GM18858 (cell line): ENCODE measurements at regions not wholly inside any gene's neighbourhood (a gene's known extent, or its start where the extent isn't known, plus 50 kb on each side); places are given as distances from the start of the nearest gene placed in this dataset.

Source experiments
- ATAC-seq: cut with Tn5 transposase; IDR thresholded peaks from one replicate; pipeline ENCODE4 v1.9.1; 2021; ENCODE audit not compliant: unreplicated experiment

DNA sequence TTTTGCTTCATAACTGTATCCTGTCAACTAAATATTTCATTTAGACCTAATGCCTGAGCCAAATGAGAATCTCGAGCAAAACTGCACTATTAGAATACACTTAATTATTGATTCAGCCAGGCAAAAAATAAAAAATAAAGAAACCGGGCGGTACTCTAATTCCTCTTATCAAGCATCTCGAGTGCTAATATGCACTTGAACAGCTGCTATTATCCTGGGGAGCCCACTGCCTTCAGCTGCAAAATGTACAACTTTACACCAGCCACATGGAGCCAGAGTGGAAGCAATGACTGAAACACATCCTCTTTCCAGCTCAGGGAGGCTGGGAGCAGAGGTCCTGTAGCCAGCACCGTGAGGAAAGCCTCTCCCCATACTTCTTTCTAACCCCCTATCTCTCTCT is 390.0 kb upstream of the CADM1 start:
- no peak for ATAC-seq

- ATAC-seq, result no peak
Observed at GRCh38 chr11:115893461-115894099, 389.4 kb upstream of the CADM1 start.

DNA sequence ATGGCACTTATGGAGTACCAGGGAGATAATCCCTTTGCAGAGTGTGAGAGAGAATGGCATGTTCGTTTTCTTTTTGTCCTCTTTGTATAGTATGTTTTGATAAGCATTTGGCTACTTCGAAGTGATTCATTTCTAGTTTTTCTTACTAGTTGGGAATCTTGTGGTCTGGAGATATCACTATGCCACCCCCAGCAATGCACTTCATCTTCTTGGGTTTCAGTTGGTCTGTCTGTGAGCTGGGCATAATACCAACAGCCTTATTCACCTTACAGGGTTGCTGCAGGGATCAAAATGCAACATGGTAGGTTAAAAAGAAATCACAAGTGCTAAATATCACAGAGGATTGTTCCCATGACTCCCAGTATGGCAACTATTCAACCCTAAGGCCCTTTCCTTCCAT is 387.8 kb upstream of the CADM1 start:
- ATAC-seq, result no peak

DNA sequence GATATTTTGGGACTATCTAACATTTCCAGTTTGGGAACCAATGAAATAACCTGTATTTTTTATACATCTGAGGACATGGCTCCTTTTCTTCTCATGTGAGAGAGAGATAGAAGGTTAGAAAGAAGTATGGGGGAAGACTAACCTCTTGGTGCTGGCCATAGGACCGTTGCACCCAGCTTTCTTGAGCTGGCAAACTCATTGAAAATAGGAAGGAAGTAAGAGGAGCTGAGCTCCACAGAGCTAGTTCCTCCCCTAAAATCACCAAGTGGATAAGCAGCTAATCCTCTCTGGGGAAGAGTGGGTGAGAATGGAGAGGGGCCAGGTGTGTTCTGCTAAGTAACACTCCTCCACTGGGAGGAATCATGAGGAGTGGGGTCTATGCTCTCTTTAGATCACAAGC is 387.4 kb upstream of the CADM1 start:
- ATAC-seq, result no peak

DNA sequence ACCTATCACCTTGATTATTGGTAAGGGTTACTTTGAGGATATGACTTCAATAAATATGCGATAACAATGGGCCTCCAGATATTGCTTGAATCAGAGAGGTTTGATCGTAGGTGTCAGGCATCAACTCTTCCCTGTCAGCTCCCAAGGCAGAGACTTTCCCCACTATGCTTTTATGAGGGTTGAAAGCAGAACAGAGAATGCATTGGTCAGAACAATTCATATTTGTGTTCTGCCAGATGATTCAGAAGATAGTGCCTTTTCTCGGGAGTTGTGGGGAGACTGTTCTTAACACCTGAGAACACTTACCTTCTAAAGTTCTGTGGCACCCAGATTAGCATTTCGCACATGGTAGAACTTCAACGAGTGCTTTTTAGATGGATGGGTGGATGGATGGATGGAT is 386.3 kb upstream of the CADM1 start:
- ATAC-seq, result no peak

DNA sequence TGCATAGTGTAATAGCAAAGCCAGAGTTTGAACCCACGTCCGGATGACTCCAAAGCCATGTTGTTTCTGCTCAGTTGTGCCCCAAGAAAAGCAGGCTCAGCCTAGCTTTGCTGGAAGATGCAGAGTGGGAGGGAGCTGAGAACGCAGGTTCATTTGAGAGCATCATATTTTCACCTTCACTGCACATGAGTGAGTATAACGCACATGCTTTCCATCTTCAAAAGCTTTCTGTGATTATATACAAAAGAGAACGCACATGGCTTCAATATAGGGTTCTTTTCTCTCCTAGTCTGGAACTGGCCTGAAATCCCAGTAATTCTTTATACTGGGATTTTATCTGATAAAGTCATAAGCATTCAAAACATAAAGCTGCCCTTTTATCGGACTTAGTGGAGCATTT is 385.5 kb upstream of the CADM1 start:
- no peak for ATAC-seq

DNA sequence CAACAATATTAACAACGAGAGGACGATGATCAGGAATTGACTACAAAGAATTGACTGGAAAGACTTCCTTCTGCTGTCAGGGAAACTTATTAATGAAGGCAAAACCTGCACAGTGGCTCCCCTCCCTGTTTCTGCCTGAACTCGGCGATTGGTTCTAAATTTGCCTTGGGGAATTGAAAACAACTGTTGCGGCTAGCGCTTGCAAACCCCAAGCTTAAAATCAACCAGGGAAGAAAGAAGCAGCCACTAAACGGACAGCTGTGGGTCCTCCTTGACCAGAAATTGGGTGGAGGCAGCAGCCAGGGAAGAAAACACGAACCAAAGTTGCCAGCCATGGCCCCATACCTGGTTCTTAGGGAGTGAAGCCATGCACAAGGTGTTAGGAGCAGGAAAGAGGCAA is 383.5 kb upstream of the CADM1 start:
- no peak for ATAC-seq

DNA sequence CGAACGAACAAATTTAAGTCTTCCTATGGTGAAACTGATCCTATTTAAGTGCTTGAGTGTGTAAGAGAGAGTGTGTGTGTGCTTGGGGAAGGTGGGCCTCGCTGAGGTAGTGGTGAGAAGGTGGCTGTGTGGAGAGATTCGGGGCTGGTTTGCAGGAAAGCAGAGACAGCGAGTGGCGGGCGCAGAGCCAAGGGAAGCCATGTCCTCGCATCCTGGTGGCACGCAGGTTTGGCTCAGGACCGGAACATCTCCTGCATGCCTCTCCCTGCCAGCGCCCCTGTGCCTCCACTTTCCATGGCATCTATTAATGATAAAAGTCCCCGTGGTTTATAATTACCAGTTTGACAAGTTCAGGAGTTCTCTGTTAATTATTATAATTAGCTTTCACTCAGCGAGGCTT is 383.1 kb upstream of the CADM1 start:
- no peak for ATAC-seq

DNA sequence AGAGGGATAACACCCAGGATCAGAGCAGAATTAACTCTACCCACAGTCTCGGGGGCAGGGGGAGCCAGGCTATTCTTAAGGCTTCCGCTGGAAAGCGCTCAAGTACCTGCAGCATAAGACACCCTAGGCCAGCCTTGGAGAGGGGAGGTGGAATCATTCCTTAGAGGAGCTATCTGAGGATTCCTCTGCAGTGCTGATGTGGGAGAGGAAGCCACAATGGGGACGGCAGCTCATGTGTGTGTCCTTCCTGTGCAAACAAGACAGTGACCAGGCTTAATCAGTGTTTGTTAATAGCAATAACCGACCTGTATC is 382.2 kb upstream of the CADM1 start:
- no peak for ATAC-seq

- ATAC-seq, result no peak
Observed at GRCh38 chr11:115885535-115886421, 381.6 kb upstream of the CADM1 start.

- ATAC-seq, result no peak
Observed at GRCh38 chr11:115884800-115885534, 380.8 kb upstream of the CADM1 start.

- peak; percentile 66 for ATAC-seq
Observed at GRCh38 chr11:115874843-115875242, 370.6 kb upstream of the CADM1 start.

GRCh38 chr11:115873813-115874212 is 369.6 kb upstream of the CADM1 start:
- ATAC-seq, result no peak

GRCh38 chr11:115872416-115872815 is 368.2 kb upstream of the CADM1 start:
- no peak for ATAC-seq

DNA sequence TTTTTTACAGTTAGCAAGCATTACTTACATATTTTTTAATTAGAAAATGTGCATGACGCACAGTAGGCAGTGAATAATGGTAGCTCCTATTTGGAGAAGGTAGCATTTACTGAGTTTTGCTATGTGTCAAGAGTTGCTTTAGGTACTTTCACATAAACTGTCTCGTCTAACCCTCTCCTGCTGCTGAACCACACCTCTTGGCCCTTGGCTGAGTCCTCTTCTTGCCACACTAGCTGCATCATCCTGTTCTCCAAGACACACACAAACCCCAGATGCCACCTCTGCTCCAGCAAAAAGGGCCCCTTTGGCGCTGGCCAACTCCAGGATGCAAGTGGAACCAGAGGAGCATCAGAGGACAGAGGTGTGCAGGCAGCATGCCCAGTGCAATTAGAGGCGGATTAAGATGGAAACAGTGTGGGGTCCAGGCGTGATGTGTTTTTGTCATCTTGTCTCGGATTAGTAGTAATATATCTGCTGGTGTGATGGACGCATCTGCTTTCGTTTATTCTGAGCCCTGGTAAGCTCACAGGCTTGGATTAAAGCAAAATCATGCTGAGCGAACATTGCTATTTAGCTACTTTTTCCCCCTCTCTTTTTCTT is 367.0 kb upstream of the CADM1 start:
- no peak for ATAC-seq

GRCh38 chr11:115869780-115870431 is 365.7 kb upstream of the CADM1 start:
- ATAC-seq, result no peak

GRCh38 chr11:115869131-115869530 is 364.9 kb upstream of the CADM1 start:
- ATAC-seq, result no peak

GRCh38 chr11:115860246-115860645 is 356.0 kb upstream of the CADM1 start:
- ATAC-seq, result no peak

- no peak for ATAC-seq
Observed at GRCh38 chr11:115848611-115849010, 344.4 kb upstream of the CADM1 start.

GRCh38 chr11:115848080-115848479 is 343.9 kb upstream of the CADM1 start:
- ATAC-seq, result no peak

- ATAC-seq, result no peak
Observed at GRCh38 chr11:115845872-115846271, 341.7 kb upstream of the CADM1 start.
